ENCODE measurements at regions not wholly inside any gene's neighbourhood (a gene's known extent, or its start where the extent isn't known, plus 50 kb on each side); places are given as distances from the start of the nearest gene placed in this dataset.

GRCh38 chr12:124694250-124694649, 126.8 kb upstream of the NCOR2 start:
- TF ChIP-seq FOXP2 (optimal IDR thresholded peaks at IDR 0.05; ENCODE audit: control extremely low read depth, extremely low read length, insufficient read depth) (no peak), POLR2AphosphoS5 (IDR thresholded peaks at IDR 0.05; ENCODE audit: borderline replicate concordance, low read depth, low read length) (no peak), EZH2 (IDR thresholded peaks at IDR 0.05) (no peak)
- Histone ChIP-seq H3K27ac (no peak overlapping the region), H3K9me3 (ENCODE audit: low read depth, low read length) (no peaks in the 10 kb centered on the region), H3K36me3 (ENCODE audit: insufficient read depth, low read length) (no peaks in the 10 kb centered on the region), H3K4me3 (no peak overlapping the region), H3K9ac (ENCODE audit: insufficient read length) (no peak overlapping the region)
- DNase-seq (ENCODE audit: low read depth, low spot score): no peak

DNA sequence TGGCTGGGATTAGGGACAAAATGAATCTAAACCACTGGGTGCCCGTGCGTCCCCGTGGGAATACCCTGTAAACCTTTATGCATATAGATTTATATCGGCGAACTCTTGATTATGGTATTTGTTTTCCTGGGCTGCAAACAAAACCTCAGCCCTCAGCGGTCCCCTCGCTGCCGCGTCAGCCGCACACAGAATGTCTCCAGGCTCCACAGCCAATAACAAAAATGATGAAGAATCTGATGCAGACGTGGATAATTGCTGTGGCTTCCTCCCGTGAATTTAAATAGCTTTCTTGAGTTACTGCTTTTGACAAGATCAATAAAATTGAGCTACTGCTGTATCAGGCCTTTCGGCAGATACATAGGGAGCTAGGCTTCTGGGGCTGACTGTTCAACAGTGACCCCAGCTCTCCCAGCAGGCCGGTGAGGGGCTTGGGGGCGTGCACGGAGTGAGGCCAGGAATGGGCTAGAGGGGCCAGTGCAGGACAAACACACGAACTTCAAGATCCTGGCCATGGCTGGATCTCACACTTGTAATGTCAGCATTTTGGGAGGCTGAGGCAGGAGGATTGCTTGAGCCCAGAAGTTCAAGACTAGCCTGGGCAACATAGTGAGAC, 125.8 kb upstream of the NCOR2 start:
- Histone ChIP-seq H3K27ac (no peak overlapping the region), H3K9me3 (ENCODE audit: low read depth, low read length) (no peaks in the 10 kb centered on the region), H3K9ac (ENCODE audit: insufficient read length) (no peak overlapping the region), H3K36me3 (ENCODE audit: insufficient read depth, low read length) (no peaks in the 10 kb centered on the region), H3K4me3 (no peak overlapping the region)
- TF ChIP-seq FOXP2 (optimal IDR thresholded peaks at IDR 0.05; ENCODE audit: control extremely low read depth, extremely low read length, insufficient read depth) (no peak), EZH2 (IDR thresholded peaks at IDR 0.05) (no peak), POLR2AphosphoS5 (IDR thresholded peaks at IDR 0.05; ENCODE audit: borderline replicate concordance, low read depth, low read length) (no peak)
- no peak for DNase-seq (ENCODE audit: low read depth, low spot score)

- no peak overlapping the region for H3K9ac ChIP-seq (ENCODE audit: insufficient read length)
- H3K9me3 ChIP-seq (ENCODE audit: low read depth, low read length): no peaks in the 10 kb centered on the region
- TF ChIP-seq FOXP2 (optimal IDR thresholded peaks at IDR 0.05; ENCODE audit: control extremely low read depth, extremely low read length, insufficient read depth): no peak
- no peak for TF ChIP-seq POLR2AphosphoS5 (IDR thresholded peaks at IDR 0.05; ENCODE audit: borderline replicate concordance, low read depth, low read length)
- no peak for TF ChIP-seq EZH2 (IDR thresholded peaks at IDR 0.05)
- H3K36me3 ChIP-seq (ENCODE audit: insufficient read depth, low read length): no peaks in the 10 kb centered on the region
- DNase-seq (ENCODE audit: low read depth, low spot score): no peak
- H3K27ac ChIP-seq: no peak overlapping the region
- H3K4me3 ChIP-seq: no peak overlapping the region
Observed at GRCh38 chr12:124692443-124692842, 125.0 kb upstream of the NCOR2 start.

DNA sequence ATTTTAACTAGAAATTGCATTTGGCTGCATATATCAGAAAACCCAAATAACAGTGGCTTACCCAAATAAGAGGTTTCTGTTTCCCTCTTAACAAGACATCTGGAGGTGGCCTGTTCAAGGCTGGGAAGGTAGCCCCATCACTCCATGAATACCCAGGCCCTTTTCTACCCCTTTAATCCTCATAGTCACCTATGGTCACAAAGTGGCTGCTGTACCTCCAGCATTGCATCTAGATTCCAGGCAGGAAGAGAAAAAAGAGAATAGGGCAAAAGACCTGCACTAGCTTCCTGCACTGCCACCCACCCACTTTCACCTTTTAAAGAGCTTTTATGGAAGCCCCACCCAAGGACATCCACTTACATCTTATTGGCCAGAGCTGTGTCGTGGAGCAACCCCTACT, 124.0 kb upstream of the NCOR2 start:
- TF ChIP-seq FOXP2 (optimal IDR thresholded peaks at IDR 0.05; ENCODE audit: control extremely low read depth, extremely low read length, insufficient read depth) (no peak), POLR2AphosphoS5 (IDR thresholded peaks at IDR 0.05; ENCODE audit: borderline replicate concordance, low read depth, low read length) (no peak), EZH2 (IDR thresholded peaks at IDR 0.05) (no peak)
- no peak for DNase-seq (ENCODE audit: low read depth, low spot score)
- Histone ChIP-seq H3K27ac (no peak overlapping the region), H3K4me3 (no peak overlapping the region), H3K9ac (ENCODE audit: insufficient read length) (no peak overlapping the region), H3K36me3 (ENCODE audit: insufficient read depth, low read length) (no peaks in the 10 kb centered on the region), H3K9me3 (ENCODE audit: low read depth, low read length) (no peaks in the 10 kb centered on the region)

DNA sequence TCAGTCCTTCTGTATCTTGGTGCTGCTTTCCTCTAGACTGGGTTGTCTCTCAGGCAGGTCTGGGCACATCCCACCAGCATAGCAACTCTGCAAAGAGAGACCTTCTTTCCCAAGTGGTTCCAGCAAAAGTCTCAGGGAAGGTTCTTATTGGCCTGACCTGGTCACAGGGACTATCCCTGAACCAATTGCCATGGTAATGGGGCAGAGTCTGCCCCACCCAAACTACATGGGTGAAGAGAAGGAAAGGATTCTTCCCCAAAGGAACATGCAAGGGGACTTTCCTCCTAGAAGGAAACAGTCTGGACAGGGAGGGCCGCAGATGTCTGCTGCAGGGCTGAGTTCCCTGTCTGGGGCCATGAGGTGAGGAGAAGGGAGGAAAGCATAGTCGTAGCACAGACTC, 122.2 kb upstream of the NCOR2 start:
- DNase-seq (ENCODE audit: low read depth, low spot score): no peak
- no peaks in the 10 kb centered on the region for H3K36me3 ChIP-seq (ENCODE audit: insufficient read depth, low read length)
- no peak overlapping the region for H3K9ac ChIP-seq (ENCODE audit: insufficient read length)
- no peak overlapping the region for H3K27ac ChIP-seq
- no peaks in the 10 kb centered on the region for H3K9me3 ChIP-seq (ENCODE audit: low read depth, low read length)
- H3K4me3 ChIP-seq: no peak overlapping the region
- TF ChIP-seq POLR2AphosphoS5 (IDR thresholded peaks at IDR 0.05; ENCODE audit: borderline replicate concordance, low read depth, low read length) (no peak), EZH2 (IDR thresholded peaks at IDR 0.05) (no peak), FOXP2 (optimal IDR thresholded peaks at IDR 0.05; ENCODE audit: control extremely low read depth, extremely low read length, insufficient read depth) (no peak)

DNA sequence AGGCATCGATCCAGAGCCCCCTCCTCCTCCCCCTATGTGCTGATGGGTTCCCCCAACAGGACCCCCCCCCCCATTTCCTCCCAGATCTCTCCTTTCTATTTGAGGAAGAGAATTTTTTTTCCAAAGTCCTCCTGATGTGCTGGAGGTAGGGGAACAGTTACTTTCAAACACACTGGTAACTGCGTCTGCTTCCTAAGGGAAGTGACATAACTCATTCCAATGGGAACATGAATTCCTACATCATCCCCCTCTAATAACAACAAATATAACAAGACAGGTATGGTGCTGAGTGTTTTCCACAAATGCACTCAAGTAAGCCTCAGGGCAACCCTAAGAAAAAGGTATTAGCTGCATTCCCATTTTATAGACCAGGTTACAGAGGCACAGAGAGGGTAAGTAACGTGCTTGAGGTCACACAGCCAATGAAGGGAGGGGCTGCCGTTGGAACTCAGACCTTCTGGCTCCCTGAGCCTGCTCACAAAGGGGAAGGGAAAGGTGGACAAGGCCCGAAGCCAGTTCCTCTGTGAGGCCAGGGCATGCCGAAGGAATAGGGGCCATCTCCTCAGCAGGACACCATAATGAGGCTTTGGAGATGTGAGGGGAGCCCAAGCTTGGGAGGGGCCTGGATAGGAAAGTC, 121.1 kb upstream of the NCOR2 start:
- Histone ChIP-seq H3K4me3 (no peak overlapping the region), H3K9ac (ENCODE audit: insufficient read length) (no peak overlapping the region), H3K9me3 (ENCODE audit: low read depth, low read length) (no peaks in the 10 kb centered on the region), H3K27ac (no peak overlapping the region), H3K36me3 (ENCODE audit: insufficient read depth, low read length) (no peaks in the 10 kb centered on the region)
- no peak for TF ChIP-seq FOXP2 (optimal IDR thresholded peaks at IDR 0.05; ENCODE audit: control extremely low read depth, extremely low read length, insufficient read depth)
- no peak for TF ChIP-seq POLR2AphosphoS5 (IDR thresholded peaks at IDR 0.05; ENCODE audit: borderline replicate concordance, low read depth, low read length)
- TF ChIP-seq EZH2 (IDR thresholded peaks at IDR 0.05): no peak
- no peak for DNase-seq (ENCODE audit: low read depth, low spot score)

- Histone ChIP-seq H3K9ac (ENCODE audit: insufficient read length) (no peak overlapping the region), H3K4me3 (no peak overlapping the region), H3K36me3 (ENCODE audit: insufficient read depth, low read length) (no peaks in the 10 kb centered on the region), H3K9me3 (ENCODE audit: low read depth, low read length) (no peaks in the 10 kb centered on the region), H3K27ac (no peak overlapping the region)
- no peak for TF ChIP-seq POLR2AphosphoS5 (IDR thresholded peaks at IDR 0.05; ENCODE audit: borderline replicate concordance, low read depth, low read length)
- TF ChIP-seq FOXP2 (optimal IDR thresholded peaks at IDR 0.05; ENCODE audit: control extremely low read depth, extremely low read length, insufficient read depth): no peak
- TF ChIP-seq EZH2 (IDR thresholded peaks at IDR 0.05): no peak
- DNase-seq (ENCODE audit: low read depth, low spot score): no peak
Observed at GRCh38 chr12:124687917-124688316, 120.5 kb upstream of the NCOR2 start.

GRCh38 chr12:124687174-124687902, 119.9 kb upstream of the NCOR2 start:
- Histone ChIP-seq H3K36me3 (ENCODE audit: insufficient read depth, low read length) (no peaks in the 10 kb centered on the region), H3K9me3 (ENCODE audit: low read depth, low read length) (no peaks in the 10 kb centered on the region), H3K4me3 (no peak overlapping the region), H3K27ac (no peak overlapping the region), H3K9ac (ENCODE audit: insufficient read length) (no peak overlapping the region)
- TF ChIP-seq EZH2 (IDR thresholded peaks at IDR 0.05) (no peak), POLR2AphosphoS5 (IDR thresholded peaks at IDR 0.05; ENCODE audit: borderline replicate concordance, low read depth, low read length) (no peak), FOXP2 (optimal IDR thresholded peaks at IDR 0.05; ENCODE audit: control extremely low read depth, extremely low read length, insufficient read depth) (no peak)
- no peak for DNase-seq (ENCODE audit: low read depth, low spot score)

Data from SK-N-MC (cell line).